ENCODE measurements at regions not wholly inside any gene's neighbourhood (a gene's known extent, or its start where the extent isn't known, plus 50 kb on each side); places are given as distances from the start of the nearest gene placed in this dataset.

GRCh38 chr2:18119883-18120282 lies 241.4 kb downstream of the KCNS3 start:
- TF ChIP-seq EZH2 (IDR thresholded peaks at IDR 0.05; ENCODE audit: borderline replicate concordance, low read depth, low read length, severe bottlenecking) (no peak), POLR2A (IDR thresholded peaks at IDR 0.05; ENCODE audit: low read depth, low read length) (no peak), CTCF (IDR thresholded peaks at IDR 0.05; ENCODE audit: extremely low read depth in 1 of 2, insufficient read depth in 1 of 2, low read depth in 1 of 2, low read length in 2 of 2) (no peak), JUN (IDR thresholded peaks at IDR 0.05; ENCODE audit: borderline replicate concordance, insufficient read depth, insufficient read length, low read depth) (no peak), POLR2AphosphoS5 (IDR thresholded peaks at IDR 0.05; ENCODE audit: insufficient read depth, low read depth, low read length) (no peak), GATA2 (IDR thresholded peaks at IDR 0.05; ENCODE audit: insufficient read depth, insufficient read length, low read depth, low read length) (no peak)

Measured in endothelial cell of umbilical vein (primary cell).